ENCODE measurements at regions not wholly inside any gene's neighbourhood (a gene's known extent, or its start where the extent isn't known, plus 50 kb on each side); places are given as distances from the start of the nearest gene placed in this dataset.

DNA sequence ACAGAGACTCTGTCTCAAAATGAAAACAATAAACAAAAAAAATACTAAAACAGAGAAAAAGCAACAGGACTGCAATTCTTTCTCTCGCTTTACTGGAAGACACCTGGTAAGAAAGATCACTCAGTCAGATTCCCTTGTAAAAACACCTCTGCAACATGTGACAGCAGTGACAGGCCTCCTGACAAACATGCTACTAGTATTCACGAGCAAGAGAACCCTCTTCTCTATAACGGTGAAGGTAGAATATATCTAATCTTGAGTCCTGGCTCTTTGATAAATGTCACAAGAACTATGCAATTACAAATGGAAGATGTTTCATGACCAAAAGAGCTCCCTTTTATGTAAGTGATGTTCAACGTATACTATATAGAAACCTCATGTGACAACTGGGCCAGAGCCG is 986.7 kb upstream of the LRRN3 start:
- 88 to 95% (median 92%) methylated on average over 5 of the region's 5 CpGs for WGBS, 3 donors
- no peak for TF ChIP-seq CTCF (IDR thresholded peaks at IDR 0.05)
- Histone ChIP-seq H3K27ac (no peak overlapping the region), H3K27me3 (ENCODE audit: insufficient read depth in 3 of 3, low read length in 2 of 3) (no peaks in the 10 kb centered on the region), H3K36me3 (ENCODE audit: insufficient read depth in 1 of 2, low read depth in 1 of 2) (no peaks in the 10 kb centered on the region), H3K4me1 (no peaks in the 10 kb centered on the region), H3K4me3 (no peak overlapping the region), H3K9me3 (no peaks in the 10 kb centered on the region)
- ATAC-seq: no peak
- DNase-seq: no peak
- intact Hi-C loops (cut with DNase I): loop anchor here in 1 of 2 donors (5.0 kb wide), 1 partner anchor 1623 kb away; no protein-coding TSS in a partner anchor

DNA sequence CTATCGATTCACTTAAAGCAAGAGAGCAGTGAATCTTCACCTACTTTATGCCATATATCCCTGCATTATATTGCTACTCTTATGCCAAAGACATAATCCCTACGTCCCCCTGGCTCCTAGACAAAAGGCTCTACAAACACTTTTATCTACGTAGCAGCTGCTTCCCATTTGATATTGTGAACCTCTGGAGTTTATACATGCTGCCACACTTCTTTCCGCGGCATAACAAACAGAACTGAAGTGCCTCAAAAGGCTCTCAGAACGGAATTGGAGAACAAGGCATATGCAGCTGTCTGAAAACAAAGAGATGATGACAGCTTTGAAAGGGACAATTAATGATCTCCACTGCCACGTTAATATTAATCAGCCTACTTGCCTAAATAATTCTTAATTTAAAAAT is 985.6 kb upstream of the LRRN3 start:
- no peaks in the 10 kb centered on the region for H3K4me1 ChIP-seq
- H3K9me3 ChIP-seq: no peaks in the 10 kb centered on the region
- H3K36me3 ChIP-seq (ENCODE audit: insufficient read depth in 1 of 2, low read depth in 1 of 2): no peaks in the 10 kb centered on the region
- no peak for TF ChIP-seq CTCF (IDR thresholded peaks at IDR 0.05)
- WGBS, 3 donors: 9 to 15% (median 15%) methylated on average over 7 of the region's 7 CpGs
- intact Hi-C loops (cut with DNase I): no loop called here
- H3K4me3 ChIP-seq: no peak overlapping the region
- H3K27ac ChIP-seq: no peak overlapping the region
- no peaks in the 10 kb centered on the region for H3K27me3 ChIP-seq (ENCODE audit: insufficient read depth in 3 of 3, low read length in 2 of 3)
- DNase-seq: no peak
- no peak for ATAC-seq

GRCh38 chr7:110105840-110106239 is 985.1 kb upstream of the LRRN3 start:
- DNase-seq: no peak
- Histone ChIP-seq H3K9me3 (no peaks in the 10 kb centered on the region), H3K4me3 (no peak overlapping the region), H3K27ac (no peak overlapping the region), H3K36me3 (ENCODE audit: insufficient read depth in 1 of 2, low read depth in 1 of 2) (no peaks in the 10 kb centered on the region), H3K4me1 (no peaks in the 10 kb centered on the region), H3K27me3 (ENCODE audit: insufficient read depth in 3 of 3, low read length in 2 of 3) (no peaks in the 10 kb centered on the region)
- no peak for TF ChIP-seq CTCF (IDR thresholded peaks at IDR 0.05)
- intact Hi-C loops (cut with DNase I): no loop called here
- ATAC-seq: no peak

- no peak for TF ChIP-seq CTCF (IDR thresholded peaks at IDR 0.05)
- no peak overlapping the region for H3K4me3 ChIP-seq
- peaks cover 2% of the 10 kb centered on the region for H3K9me3 ChIP-seq
- WGBS, 3 donors: 75 to 84% (median 76%) methylated on average over 7 of the region's 7 CpGs
- ATAC-seq (no peak), DNase-seq (no peak)
- intact Hi-C loops (cut with DNase I): no loop called here
- H3K27ac ChIP-seq: no peak overlapping the region
- no peaks in the 10 kb centered on the region for H3K27me3 ChIP-seq (ENCODE audit: insufficient read depth in 3 of 3, low read length in 2 of 3)
- no peaks in the 10 kb centered on the region for H3K4me1 ChIP-seq
- no peaks in the 10 kb centered on the region for H3K36me3 ChIP-seq (ENCODE audit: insufficient read depth in 1 of 2, low read depth in 1 of 2)
Observed at GRCh38 chr7:110119883-110120581, 970.9 kb upstream of the LRRN3 start.

DNA sequence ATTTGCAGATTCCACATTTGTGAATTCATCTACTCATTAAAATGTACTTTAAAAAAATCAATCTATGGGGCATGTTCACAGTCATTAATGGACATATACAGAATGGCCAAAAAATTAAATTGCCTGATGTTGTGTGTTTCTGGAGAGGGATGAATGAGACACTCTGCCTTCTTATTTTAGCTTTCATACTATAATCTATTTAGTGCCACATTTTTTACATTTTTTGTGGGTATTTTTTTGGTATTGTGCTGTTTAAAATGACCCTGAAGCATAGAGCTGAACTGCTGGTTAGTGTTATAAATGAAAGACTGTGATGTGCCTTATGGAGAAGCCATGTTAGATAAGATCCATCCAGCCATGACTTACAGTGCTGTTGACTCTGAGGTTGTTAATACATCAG is 961.8 kb upstream of the LRRN3 start:
- no peak for TF ChIP-seq CTCF (IDR thresholded peaks at IDR 0.05)
- Histone ChIP-seq H3K36me3 (ENCODE audit: insufficient read depth in 1 of 2, low read depth in 1 of 2) (no peaks in the 10 kb centered on the region), H3K27me3 (ENCODE audit: insufficient read depth in 3 of 3, low read length in 2 of 3) (no peaks in the 10 kb centered on the region), H3K27ac (no peak overlapping the region), H3K9me3 (peaks cover 5% of the 10 kb centered on the region), H3K4me3 (no peak overlapping the region), H3K4me1 (no peaks in the 10 kb centered on the region)
- no peak for ATAC-seq
- intact Hi-C loops (cut with DNase I): no loop called here
- no peak for DNase-seq
